ENCODE measurements at regions not wholly inside any gene's neighbourhood (a gene's known extent, or its start where the extent isn't known, plus 50 kb on each side); places are given as distances from the start of the nearest gene placed in this dataset.

GRCh38 chrX:42664680-42665079, 113.3 kb downstream of the PPP1R2C start:
- H3K4me3 ChIP-seq (ENCODE audit: control insufficient read depth, low read depth, low read length), result no peak overlapping the region
- no peak for DNase-seq (ENCODE audit: low read depth)
- TF ChIP-seq CTCF (IDR thresholded peaks at IDR 0.05; ENCODE audit: control insufficient read depth, insufficient read depth, low read depth, low read length, missing control alignments), result no peak

GRCh38 chrX:42628471-42628870, 149.5 kb downstream of the PPP1R2C start:
- TF ChIP-seq CTCF (IDR thresholded peaks at IDR 0.05; ENCODE audit: control insufficient read depth, insufficient read depth, low read depth, low read length, missing control alignments), result no peak
- no peak overlapping the region for H3K4me3 ChIP-seq (ENCODE audit: control insufficient read depth, low read depth, low read length)
- no peak for DNase-seq (ENCODE audit: low read depth)

DNA sequence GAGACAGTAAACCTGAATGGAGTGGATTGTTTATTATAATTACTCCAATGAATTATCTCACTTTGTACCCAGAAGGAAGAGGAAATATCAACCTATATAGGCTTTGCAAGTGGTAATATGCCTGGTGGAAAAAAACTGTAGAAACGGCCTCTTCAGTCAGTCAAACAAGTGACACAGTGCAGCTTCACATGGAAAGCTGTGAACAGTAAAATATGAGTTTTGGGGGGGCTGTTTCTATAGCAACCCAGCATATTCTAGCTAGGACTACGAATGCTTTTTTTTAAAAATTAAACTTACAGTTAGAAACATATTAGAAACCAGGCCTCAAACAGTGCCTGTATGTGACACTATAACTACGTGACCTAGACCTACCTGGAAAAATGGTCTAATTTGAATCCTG, 150.1 kb downstream of the PPP1R2C start:
- no peak for TF ChIP-seq CTCF (IDR thresholded peaks at IDR 0.05; ENCODE audit: control insufficient read depth, insufficient read depth, low read depth, low read length, missing control alignments)
- DNase-seq (ENCODE audit: low read depth), result no peak

GRCh38 chrX:42624524-42624923, 153.4 kb downstream of the PPP1R2C start:
- no peak for DNase-seq (ENCODE audit: low read depth)
- TF ChIP-seq CTCF (IDR thresholded peaks at IDR 0.05; ENCODE audit: control insufficient read depth, insufficient read depth, low read depth, low read length, missing control alignments), result no peak
- H3K4me3 ChIP-seq (ENCODE audit: control insufficient read depth, low read depth, low read length), result no peak overlapping the region

More for the DNA sequence above, 150.1 kb downstream of the PPP1R2C start:
- no peak overlapping the region for H3K4me3 ChIP-seq (ENCODE audit: control insufficient read depth, low read depth, low read length)

DNA sequence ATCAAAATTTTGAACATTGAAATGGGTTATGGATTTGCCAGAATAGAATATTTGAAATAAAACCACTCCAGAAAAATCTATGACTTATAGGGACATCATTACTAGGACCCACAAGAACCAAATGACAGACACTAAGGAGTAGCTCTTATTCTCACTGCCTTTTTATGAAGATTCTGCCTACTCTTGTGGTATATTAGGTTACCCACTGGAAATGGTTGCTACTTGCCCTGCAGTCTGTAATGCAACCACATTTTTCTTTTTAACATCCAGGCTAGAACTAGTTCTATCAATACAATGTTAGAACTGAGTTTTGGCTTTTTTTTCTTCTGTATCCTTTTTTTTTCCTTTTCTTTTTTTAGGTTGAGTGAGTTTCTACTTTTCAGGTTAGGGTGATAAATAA, 158.9 kb downstream of the PPP1R2C start:
- DNase-seq (ENCODE audit: low read depth), result no peak
- H3K4me3 ChIP-seq (ENCODE audit: control insufficient read depth, low read depth, low read length), result no peak overlapping the region
- no peak for TF ChIP-seq CTCF (IDR thresholded peaks at IDR 0.05; ENCODE audit: control insufficient read depth, insufficient read depth, low read depth, low read length, missing control alignments)

- TF ChIP-seq CTCF (IDR thresholded peaks at IDR 0.05; ENCODE audit: control insufficient read depth, insufficient read depth, low read depth, low read length, missing control alignments), result no peak
- no peak overlapping the region for H3K4me3 ChIP-seq (ENCODE audit: control insufficient read depth, low read depth, low read length)
- DNase-seq (ENCODE audit: low read depth), result no peak
These were observed 161.0 kb downstream of the PPP1R2C start for GRCh38 chrX:42616981-42617380.

GRCh38 chrX:42615161-42615563, 162.8 kb downstream of the PPP1R2C start:
- TF ChIP-seq CTCF (IDR thresholded peaks at IDR 0.05; ENCODE audit: control insufficient read depth, insufficient read depth, low read depth, low read length, missing control alignments), result peak; percentile 26
- H3K4me3 ChIP-seq (ENCODE audit: control insufficient read depth, low read depth, low read length), result no peak overlapping the region
- DNase-seq (ENCODE audit: low read depth), result no peak

All from AG09309 (cell line).